ENCODE measurements at regions not wholly inside any gene's neighbourhood (a gene's known extent, or its start where the extent isn't known, plus 50 kb on each side); places are given as distances from the start of the nearest gene placed in this dataset.

- no peak for TF ChIP-seq POLR2A (IDR thresholded peaks at IDR 0.05; ENCODE audit: low read length)
- no peak for TF ChIP-seq GATA1 (IDR thresholded peaks at IDR 0.05; ENCODE audit: low read depth, low read length)
Measured at GRCh38 chr1:219726480-219727272, 113.8 kb upstream of the ZC3H11B start.
